ENCODE measurements at regions not wholly inside any gene's neighbourhood (a gene's known extent, or its start where the extent isn't known, plus 50 kb on each side); places are given as distances from the start of the nearest gene placed in this dataset.
"Not testable (repeated sequence)": the region's sequence is repeated elsewhere in the genome, so short reads cannot be mapped to it uniquely, and the experiment has no call there.

- DNase-seq, result no peak
These were observed 436.7 kb upstream of the AADAT start for GRCh38 chr4:170526471-170526870.

GRCh38 chr4:170522427-170522970 lies 432.7 kb upstream of the AADAT start:
- no peak for DNase-seq

GRCh38 chr4:170497689-170498088 lies 407.9 kb upstream of the AADAT start:
- no peak for DNase-seq

GRCh38 chr4:170497112-170497511 lies 407.4 kb upstream of the AADAT start:
- DNase-seq, result no peak

- no peak for DNase-seq
These were observed 402.2 kb upstream of the AADAT start for GRCh38 chr4:170491981-170492380.

GRCh38 chr4:170476351-170476750 lies 386.6 kb upstream of the AADAT start:
- DNase-seq, result no peak

GRCh38 chr4:170465429-170465828 lies 375.7 kb upstream of the AADAT start:
- DNase-seq, result no peak

- DNase-seq, result no peak
These were observed 374.9 kb upstream of the AADAT start for GRCh38 chr4:170464614-170465197.

GRCh38 chr4:170446782-170447181 lies 357.0 kb upstream of the AADAT start:
- DNase-seq, result no peak

GRCh38 chr4:170441146-170441545 lies 351.4 kb upstream of the AADAT start:
- DNase-seq, result not testable (repeated sequence)

GRCh38 chr4:170428929-170429328 lies 339.2 kb upstream of the AADAT start:
- DNase-seq, result no peak

- no peak for DNase-seq
These were observed 335.9 kb upstream of the AADAT start for GRCh38 chr4:170425521-170426143.

- no peak for DNase-seq
These were observed 335.3 kb upstream of the AADAT start for GRCh38 chr4:170425040-170425439.

- DNase-seq, result no peak
These were observed 333.4 kb upstream of the AADAT start for GRCh38 chr4:170423137-170423536.

GRCh38 chr4:170420255-170420693 lies 330.5 kb upstream of the AADAT start:
- no peak for DNase-seq

- DNase-seq, result no peak
These were observed 325.2 kb upstream of the AADAT start for GRCh38 chr4:170414961-170415360.

GRCh38 chr4:170414360-170414759 lies 324.6 kb upstream of the AADAT start:
- DNase-seq, result no peak

GRCh38 chr4:170413951-170414350 lies 324.2 kb upstream of the AADAT start:
- DNase-seq, result no peak

GRCh38 chr4:170400361-170400760 lies 310.6 kb upstream of the AADAT start:
- no peak for DNase-seq

- no peak for DNase-seq
These were observed 310.0 kb upstream of the AADAT start for GRCh38 chr4:170399581-170400293.

- DNase-seq, result no peak
These were observed 308.5 kb upstream of the AADAT start for GRCh38 chr4:170398218-170398617.

GRCh38 chr4:170395773-170396172 lies 306.0 kb upstream of the AADAT start:
- DNase-seq, result no peak

GRCh38 chr4:170391066-170391740 lies 301.4 kb upstream of the AADAT start:
- no peak for DNase-seq

All from AML-193 (cell line).